D721Med (cell line): ENCODE measurements at regions not wholly inside any gene's neighbourhood (a gene's known extent, or its start where the extent isn't known, plus 50 kb on each side); places are given as distances from the start of the nearest gene placed in this dataset.

Experiments used
- DNase-seq: peaks from one replicate; pipeline ENCODE4 v3.0.0; 2011; ENCODE audit warnings: low spot score; ENCODE audit not compliant: insufficient read length
- FAIRE-seq: peaks from 2 replicates; lab custom pipeline; 2011; peaks lifted over from hg19 to GRCh38; lab: Jason Lieb, UNC
- CTCF ChIP-seq: IDR thresholded peaks from 2 replicates; pipeline ENCODE4 v1.5.1; 2012; ENCODE audit warnings: mild to moderate bottlenecking, control low read depth; ENCODE audit not compliant: insufficient read depth; ENCODE audit errors: missing control alignments

GRCh38 chr4:14667624-14668151 is 334.6 kb upstream of the CPEB2 start:
- DNase-seq (no peak), FAIRE-seq (no peak)
- no peak for TF ChIP-seq CTCF

- no peak for TF ChIP-seq CTCF
- no peak for FAIRE-seq
- no peak for DNase-seq
Measured at GRCh38 chr4:14668296-14668695, 334.0 kb upstream of the CPEB2 start.

GRCh38 chr4:14669371-14669770 is 332.9 kb upstream of the CPEB2 start:
- FAIRE-seq (no peak), DNase-seq (no peak)
- no peak for TF ChIP-seq CTCF

- FAIRE-seq (no peak), DNase-seq (no peak)
- no peak for TF ChIP-seq CTCF
Measured at GRCh38 chr4:14671146-14671545, 331.1 kb upstream of the CPEB2 start.

GRCh38 chr4:14675279-14675985 is 326.8 kb upstream of the CPEB2 start:
- FAIRE-seq = no peak

GRCh38 chr4:14679906-14680305 is 322.4 kb upstream of the CPEB2 start:
- no peak for DNase-seq
- FAIRE-seq = no peak
- no peak for TF ChIP-seq CTCF

More at GRCh38 chr4:14675279-14675985, 326.8 kb upstream of the CPEB2 start:
- DNase-seq = no peak
- TF ChIP-seq CTCF = no peak

GRCh38 chr4:14681330-14681729 is 321.0 kb upstream of the CPEB2 start:
- no peak for FAIRE-seq
- TF ChIP-seq CTCF = no peak
- DNase-seq = no peak
